GM23248 (cell line): ENCODE measurements at regions not wholly inside any gene's neighbourhood (a gene's known extent, or its start where the extent isn't known, plus 50 kb on each side); places are given as distances from the start of the nearest gene placed in this dataset.

Experiments used
- DNase-seq: peaks from one replicate; pipeline ENCODE4 v3.0.0-alpha.2; 2015
- H2AFZ ChIP-seq: fragments of 200-600 bp; sonication (generic); 2 replicates; pipeline ENCODE4 v1.6.1; 2016; ENCODE audit warnings: antibody characterized with exemption
- H3F3A ChIP-seq: fragments of 200-600 bp; sonication (generic); 2 replicates; pipeline ENCODE4 v1.6.1; 2016; ENCODE audit warnings: mild to moderate bottlenecking, antibody characterized with exemption, mixed run types; ENCODE audit not compliant: insufficient read depth
- H3K27ac ChIP-seq: fragments of 200-600 bp; sonication (generic); 2 replicates; pipeline ENCODE4 v1.5.1; 2016; ENCODE audit warnings: mild to moderate bottlenecking
- H3K27me3 ChIP-seq: fragments of 200-600 bp; sonication (generic); replicated peaks from 2 replicates; pipeline ENCODE4 v1.6.1; 2016; ENCODE audit warnings: mild to moderate bottlenecking; ENCODE audit not compliant: insufficient read depth
- H3K36me3 ChIP-seq: fragments of 200-600 bp; sonication (generic); 2 replicates; pipeline ENCODE4 v1.6.1; 2016; ENCODE audit warnings: low read depth, mild to moderate bottlenecking
- H3K4me1 ChIP-seq: fragments of 200-600 bp; sonication (generic); 2 replicates; pipeline ENCODE4 v1.6.1; 2016; ENCODE audit warnings: mild to moderate bottlenecking; ENCODE audit not compliant: insufficient read depth
- H3K4me2 ChIP-seq: fragments of 200-600 bp; sonication (generic); one replicate; pipeline ENCODE4 v1.6.1; 2016; ENCODE audit warnings: mild to moderate bottlenecking; ENCODE audit not compliant: unreplicated experiment
- H3K4me3 ChIP-seq: fragments of 200-600 bp; sonication (generic); 2 replicates; pipeline ENCODE4 v1.5.1; 2016; ENCODE audit warnings: mild to moderate bottlenecking
- H3K79me2 ChIP-seq: fragments of 200-600 bp; sonication (generic); 2 replicates; pipeline ENCODE4 v1.6.1; 2016; ENCODE audit warnings: mild to moderate bottlenecking; ENCODE audit not compliant: insufficient read depth
- H3K9ac ChIP-seq: fragments of 200-600 bp; sonication (generic); 2 replicates; pipeline ENCODE4 v1.6.1; 2016; ENCODE audit warnings: mild to moderate bottlenecking
- H3K9me2 ChIP-seq: fragments of 200-600 bp; sonication (generic); 2 replicates; pipeline ENCODE4 v1.6.1; 2016; ENCODE audit warnings: mixed run types, mild to moderate bottlenecking, moderate library complexity; ENCODE audit not compliant: insufficient read depth
- H3K9me3 ChIP-seq: fragments of 200-600 bp; sonication (generic); one replicate; pipeline ENCODE4 v1.6.1; 2017; ENCODE audit warnings: low read depth
- H4K20me1 ChIP-seq: fragments of 200-600 bp; sonication (generic); 2 replicates; pipeline ENCODE4 v1.6.0; 2016; ENCODE audit not compliant: insufficient read depth
- EZH2 ChIP-seq: fragments of 200-600 bp; sonication (generic); IDR thresholded peaks from 2 replicates; pipeline ENCODE4 v1.6.1; 2018; ENCODE audit warnings: antibody characterized with exemption, mild to moderate bottlenecking; ENCODE audit not compliant: insufficient read depth, poor library complexity, severe bottlenecking
- EZH2phosphoT487 ChIP-seq: fragments of 200-600 bp; sonication (generic); IDR thresholded peaks from 2 replicates; pipeline ENCODE4 v1.6.1; 2018; ENCODE audit warnings: antibody characterized with exemption, moderate library complexity, mild to moderate bottlenecking, low read depth; ENCODE audit not compliant: insufficient read depth
- WGBS, 2 experiments: methylation state at CpG; one replicate each; pipeline ENCODE4 v1.1.6; 2015 to 2017; ENCODE audit warnings: low lambda C conversion rate in 2 of 2, low coverage in 1 of 2; ENCODE audit errors: missing lambda C conversion rate in 2 of 2; 5-methylcytosine and 5-hydroxymethylcytosine counted together
- in situ Hi-C: fragments of 300-500 bp; cut with MboI; formaldehyde crosslinking; loops from 2 replicates; pipeline ENCODE4 v1.15.0; 2020

- Histone ChIP-seq H3K27ac (no peak overlapping the region), H3K9ac (no peak overlapping the region), H3K4me2 (no peak overlapping the region), H3K4me3 (no peak overlapping the region), H3K9me3 (no peaks in the 10 kb centered on the region), H3K27me3 (peaks cover 81% of the 10 kb centered on the region), H4K20me1 (no peaks in the 10 kb centered on the region), H3K79me2 (no peaks in the 10 kb centered on the region), H3K4me1 (0 out of 2 replicates have a peak, but pooled peaks cover 3% of the 10 kb centered on the region), H3K36me3 (no peaks in the 10 kb centered on the region), H3K9me2 (no peaks in the 10 kb centered on the region), H3F3A (peaks cover 12% of the 10 kb centered on the region; the same call in 1 of the 2 replicates), H2AFZ (no peak overlapping the region)
- TF ChIP-seq EZH2phosphoT487 (peak; percentile 99), EZH2 (no peak)
- peak; percentile 93 for DNase-seq
- WGBS, 2 experiments, result 0 to 5% methylated on average over 1 of the region's 1 CpG
- in situ Hi-C loops, result no loop called here
These were observed 167.9 kb upstream of the NXPH2 start for GRCh38 chr2:138948070-138948539.

- Histone ChIP-seq H3K36me3 (no peaks in the 10 kb centered on the region), H3K4me1 (0 out of 2 replicates have a peak, but pooled peaks cover 3% of the 10 kb centered on the region), H2AFZ (no peak overlapping the region), H3K27me3 (peaks cover 58% of the 10 kb centered on the region), H3K4me2 (no peak overlapping the region), H3K9me3 (no peaks in the 10 kb centered on the region), H3K9ac (no peak overlapping the region), H3K79me2 (no peaks in the 10 kb centered on the region), H4K20me1 (no peaks in the 10 kb centered on the region), H3K27ac (no peak overlapping the region), H3F3A (peaks cover 3% of the 10 kb centered on the region; the same call in 1 of the 2 replicates), H3K9me2 (no peaks in the 10 kb centered on the region), H3K4me3 (no peak overlapping the region)
- in situ Hi-C loops, result no loop called here
- 49 to 73% methylated on average over 2 of the region's 2 CpGs for WGBS, 2 experiments
- TF ChIP-seq EZH2 (no peak), EZH2phosphoT487 (no peak)
- no peak for DNase-seq
These were observed 163.3 kb upstream of the NXPH2 start for GRCh38 chr2:138943470-138943869.

- TF ChIP-seq EZH2phosphoT487, result no peak
- TF ChIP-seq EZH2, result no peak
- no peaks in the 10 kb centered on the region for H3F3A ChIP-seq
- H3K4me2 ChIP-seq, result no peak overlapping the region
- no peak overlapping the region for H3K9ac ChIP-seq
- H3K9me3 ChIP-seq, result no peaks in the 10 kb centered on the region
- H3K36me3 ChIP-seq, result no peaks in the 10 kb centered on the region
- H2AFZ ChIP-seq, result no peak overlapping the region
- in situ Hi-C loops, result no loop called here
- H3K79me2 ChIP-seq, result no peaks in the 10 kb centered on the region
- peaks cover 58% of the 10 kb centered on the region for H3K27me3 ChIP-seq
- H3K4me1 ChIP-seq, result no peaks in the 10 kb centered on the region
- 57 to 66% methylated on average over 5 to 6 of the region's 6 CpGs for WGBS, 2 experiments
- no peak overlapping the region for H3K4me3 ChIP-seq
- H4K20me1 ChIP-seq, result no peaks in the 10 kb centered on the region
- H3K9me2 ChIP-seq, result no peaks in the 10 kb centered on the region
- no peak overlapping the region for H3K27ac ChIP-seq
- no peak for DNase-seq
These were observed 162.3 kb upstream of the NXPH2 start for GRCh38 chr2:138942466-138942865.

GRCh38 chr2:138931284-138932256 lies 151.4 kb upstream of the NXPH2 start:
- H3F3A ChIP-seq, result no peaks in the 10 kb centered on the region
- H3K9me2 ChIP-seq, result no peaks in the 10 kb centered on the region
- H3K4me2 ChIP-seq, result no peak overlapping the region
- no peaks in the 10 kb centered on the region for H3K4me1 ChIP-seq
- WGBS, 2 experiments, result 46 to 50% methylated on average over 18 of the region's 18 CpGs
- in situ Hi-C loops, result no loop called here
- no peaks in the 10 kb centered on the region for H4K20me1 ChIP-seq
- H3K36me3 ChIP-seq, result no peaks in the 10 kb centered on the region
- H3K79me2 ChIP-seq, result no peaks in the 10 kb centered on the region
- peaks cover 27% of the 10 kb centered on the region for H3K27me3 ChIP-seq
- no peak overlapping the region for H2AFZ ChIP-seq
- no peak overlapping the region for H3K9ac ChIP-seq
- no peaks in the 10 kb centered on the region for H3K9me3 ChIP-seq
- no peak for DNase-seq
- H3K27ac ChIP-seq, result no peak overlapping the region
- no peak for TF ChIP-seq EZH2
- no peak for TF ChIP-seq EZH2phosphoT487
- H3K4me3 ChIP-seq, result no peak overlapping the region
